HL-60 (cell line): ENCODE measurements at regions not wholly inside any gene's neighbourhood (a gene's known extent, or its start where the extent isn't known, plus 50 kb on each side); places are given as distances from the start of the nearest gene placed in this dataset.

Experiments used
- CTCF ChIP-seq: IDR thresholded peaks from one replicate; pipeline ENCODE4 v1.5.1; 2011; ENCODE audit warnings: low read length, control low read depth, inconsistent platforms; ENCODE audit not compliant: insufficient read depth
- GABPA ChIP-seq: IDR thresholded peaks from 2 replicates; pipeline ENCODE4 v1.6.1; 2012; ENCODE audit warnings: low read depth
- POLR2AphosphoS5 ChIP-seq: IDR thresholded peaks from 2 replicates; pipeline ENCODE4 v1.6.1; 2012; ENCODE audit warnings: low read depth
- REST ChIP-seq: IDR thresholded peaks from 2 replicates; pipeline ENCODE4 v1.6.1; 2012; ENCODE audit warnings: low read depth; ENCODE audit not compliant: insufficient replicate concordance
- SPI1 ChIP-seq: IDR thresholded peaks from 2 replicates; pipeline ENCODE4 v1.6.1; 2012; ENCODE audit warnings: low read depth, mild to moderate bottlenecking, borderline replicate concordance

- no peak for TF ChIP-seq CTCF
- no peak for TF ChIP-seq POLR2AphosphoS5
- no peak for TF ChIP-seq GABPA
- TF ChIP-seq SPI1 = no peak
- TF ChIP-seq REST = no peak
Measured at GRCh38 chr5:73282923-73283322, 109.9 kb downstream of the TMEM174 start.
